Adrenal gland (tissue), 9 donors: ENCODE measurements at regions not wholly inside any gene's neighbourhood (a gene's known extent, or its start where the extent isn't known, plus 50 kb on each side); places are given as distances from the start of the nearest gene placed in this dataset.
"Not testable (repeated sequence)": the region's sequence is repeated elsewhere in the genome, so short reads cannot be mapped to it uniquely, and the experiment has no call there.

Experiments
- DNase-seq, 7 donors: peaks; one replicate each; pipeline ENCODE4 v3.0.0-alpha.2; 2019 to 2020
- H3K27ac ChIP-seq, 5 donors: fragments of 200-600 bp; sonication (generic) in 4 of 5; 1 replicate in 3 of 5; 2 replicates in 2 of 5; pipeline versions ENCODE4 v1.5.1 to v1.8.0; 2016 to 2020; ENCODE audit warnings: mild to moderate bottlenecking in 1 of 5
- H3K27me3 ChIP-seq: fragments of 200-600 bp; 2 replicates; pipeline ENCODE4 v1.8.0; 2021
- H3K36me3 ChIP-seq, 2 donors: fragments of 200-600 bp; replicated peaks in 1 of 2; 1 replicate in 1 of 2; 2 replicates in 1 of 2; pipeline versions ENCODE4 v1.5.1 to v1.8.0; 2018 to 2022
- H3K4me1 ChIP-seq, 2 donors: fragments of 200-600 bp; replicated peaks in 1 of 2; 1 replicate in 1 of 2; 2 replicates in 1 of 2; pipeline versions ENCODE4 v1.5.1 to v1.8.0; 2018 to 2021
- H3K4me3 ChIP-seq, 4 donors: fragments of 200-600 bp; sonication (generic) in 3 of 4; one replicate each; pipeline ENCODE4 v1.5.1; 2016 to 2018
- H3K9me3 ChIP-seq, 3 donors: fragments of 200-600 bp; sonication (generic) in 1 of 3; replicated peaks in 1 of 3; 1 replicate in 2 of 3; 2 replicates in 1 of 3; pipeline versions ENCODE4 v1.5.1 to v1.8.0; 2016 to 2021
- POLR2A ChIP-seq, 2 donors: fragments of 450-650 bp; IDR thresholded peaks; one replicate each; pipeline ENCODE4 v1.6.1; 2017; ENCODE audit warnings: antibody characterized with exemption in 2 of 2, mild to moderate bottlenecking in 2 of 2, moderate library complexity in 1 of 2
- WGBS, 4 donors: extraction: QIAGEN DNeasy Blood & Tissue Kit in 2 of 4; methylation state at CpG; one replicate each; pipeline versions ENCODE4 v1.1.5 to v1.1.7; 2013 to 2017; 5-methylcytosine and 5-hydroxymethylcytosine counted together
- intact Hi-C, 2 donors: fragments of 100-400 bp; cut with DNase I; formaldehyde crosslinking; loops; one replicate each; pipeline versions ENCODE4 v1.14.1 to v1.15.0; 2022 to 2023
- TF ChIP-seq, protein P1 (sequence below), 6 experiments: fragments of 450-650 bp in 4 of 6; fragments of 200-600 bp in 2 of 6; sonication (generic) in 1 of 6; IDR thresholded peaks; 1 replicate in 5 of 6; 2 replicates in 1 of 6; pipeline versions ENCODE4 v1.5.1 to v1.8.0; 2016 to 2021; ENCODE audit warnings: antibody characterized with exemption in 6 of 6, mild to moderate bottlenecking in 2 of 6, moderate library complexity in 1 of 6
- donor health status: healthy with polysubstance abuse.
- donor health status: Bipolar disorder and iron deficiency.
- donor health status: DM: yes; HTN: yes; CAD: no.
- donor health status: DM: no; HTN: no; CAD: no.
- donor health status: DM: no; HTN: no; CAD: no.

DNA sequence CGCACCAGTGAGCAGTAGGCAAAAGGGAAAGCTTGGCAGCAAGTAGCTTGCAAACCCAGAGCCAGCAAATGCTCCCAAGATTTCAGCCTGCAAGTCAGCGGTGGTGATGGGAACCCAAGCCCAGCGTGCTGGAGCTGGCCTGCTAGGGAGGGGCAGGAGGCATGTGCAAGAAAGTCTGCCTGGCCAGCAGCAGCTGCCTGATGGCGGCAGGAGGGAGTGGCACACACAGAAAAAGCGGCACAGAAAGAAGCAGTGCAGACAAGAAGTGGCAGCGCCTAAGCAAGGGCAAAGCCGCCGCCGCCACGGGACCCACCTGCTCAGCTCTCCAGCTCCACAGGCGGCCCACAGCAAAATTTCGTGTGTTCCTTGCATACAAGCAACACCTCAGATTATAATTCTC is 1206.5 kb upstream of the PABPC4L start:
- no peak for TF ChIP-seq POLR2A (IDR thresholded peaks at IDR 0.05)
- TF ChIP-seq, protein P1, sequence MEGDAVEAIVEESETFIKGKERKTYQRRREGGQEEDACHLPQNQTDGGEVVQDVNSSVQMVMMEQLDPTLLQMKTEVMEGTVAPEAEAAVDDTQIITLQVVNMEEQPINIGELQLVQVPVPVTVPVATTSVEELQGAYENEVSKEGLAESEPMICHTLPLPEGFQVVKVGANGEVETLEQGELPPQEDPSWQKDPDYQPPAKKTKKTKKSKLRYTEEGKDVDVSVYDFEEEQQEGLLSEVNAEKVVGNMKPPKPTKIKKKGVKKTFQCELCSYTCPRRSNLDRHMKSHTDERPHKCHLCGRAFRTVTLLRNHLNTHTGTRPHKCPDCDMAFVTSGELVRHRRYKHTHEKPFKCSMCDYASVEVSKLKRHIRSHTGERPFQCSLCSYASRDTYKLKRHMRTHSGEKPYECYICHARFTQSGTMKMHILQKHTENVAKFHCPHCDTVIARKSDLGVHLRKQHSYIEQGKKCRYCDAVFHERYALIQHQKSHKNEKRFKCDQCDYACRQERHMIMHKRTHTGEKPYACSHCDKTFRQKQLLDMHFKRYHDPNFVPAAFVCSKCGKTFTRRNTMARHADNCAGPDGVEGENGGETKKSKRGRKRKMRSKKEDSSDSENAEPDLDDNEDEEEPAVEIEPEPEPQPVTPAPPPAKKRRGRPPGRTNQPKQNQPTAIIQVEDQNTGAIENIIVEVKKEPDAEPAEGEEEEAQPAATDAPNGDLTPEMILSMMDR (IDR thresholded peaks at IDR 0.05): no peak
- H3K36me3 ChIP-seq: no peaks in the 10 kb centered on the region
- no peaks in the 10 kb centered on the region for H3K4me1 ChIP-seq
- no peaks in the 10 kb centered on the region for H3K9me3 ChIP-seq
- no peaks in the 10 kb centered on the region for H3K27me3 ChIP-seq
- H3K27ac ChIP-seq: no peak overlapping the region
- intact Hi-C loops: no loop called here
- no peak overlapping the region for H3K4me3 ChIP-seq
- no peak for DNase-seq
- WGBS, 4 donors: 80 to 86% (median 85%) methylated on average over 12 of the region's 12 CpGs

- H3K4me1 ChIP-seq, H3K4me3 ChIP-seq, H3K27ac ChIP-seq, H3K9me3 ChIP-seq, H3K36me3 ChIP-seq, intact Hi-C loops, DNase-seq, H3K27me3 ChIP-seq: not testable (repeated sequence)
- WGBS, 4 donors: 93 to 98% (median 95%) methylated on average over 9 to 22 of the region's 22 CpGs
Observed at GRCh38 chr4:135406597-135406996, 1205.0 kb upstream of the PABPC4L start.

DNA sequence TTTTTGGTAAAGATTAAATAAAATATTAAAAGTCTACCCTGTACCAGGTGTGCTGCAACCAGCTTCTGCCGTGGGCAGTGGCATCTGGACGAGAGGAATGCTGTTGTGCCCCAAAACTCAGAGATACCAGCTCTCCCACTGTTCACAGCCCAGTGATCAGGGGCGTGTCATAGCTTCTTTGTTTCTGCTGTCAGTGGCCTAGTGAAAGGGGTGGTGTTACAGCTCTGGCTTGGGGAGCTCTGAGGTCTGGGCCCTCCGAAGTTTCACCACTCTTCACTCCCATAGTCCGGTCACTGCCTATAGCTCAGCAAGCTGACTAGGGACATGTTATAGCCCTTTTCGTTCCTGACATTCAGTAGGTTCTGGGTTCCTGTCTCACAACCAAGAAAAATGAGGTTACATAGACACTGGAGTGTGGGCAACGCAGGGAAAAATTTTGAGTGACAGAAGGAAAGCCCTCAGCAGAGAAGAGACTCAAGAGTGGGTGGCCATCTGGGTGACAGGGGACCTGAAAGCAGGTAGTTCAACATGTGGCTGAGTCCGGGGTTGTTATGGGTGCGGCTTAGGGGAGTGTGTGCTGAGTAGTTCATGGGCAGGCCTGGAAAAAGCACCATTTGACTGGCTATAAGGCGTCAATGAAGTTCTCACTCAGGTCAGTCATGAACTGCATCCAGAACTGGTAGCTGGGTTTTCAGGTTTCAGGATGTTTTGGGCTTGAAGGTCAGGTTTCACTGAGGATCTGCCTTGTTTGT is 1184.4 kb upstream of the PABPC4L start:
- intact Hi-C loops: no loop called here
- no peak for DNase-seq
- Histone ChIP-seq H3K27me3 (no peaks in the 10 kb centered on the region), H3K4me1 (no peaks in the 10 kb centered on the region), H3K27ac (no peak overlapping the region), H3K4me3 (no peak overlapping the region), H3K9me3 (no peaks in the 10 kb centered on the region), H3K36me3 (no peaks in the 10 kb centered on the region)
- 80 to 87% (median 81%) methylated on average over 10 of the region's 10 CpGs for WGBS, 4 donors
- TF ChIP-seq POLR2A (IDR thresholded peaks at IDR 0.05): no peak
- TF ChIP-seq, protein P1 (IDR thresholded peaks at IDR 0.05): no peak

GRCh38 chr4:135383356-135384288 is 1182.0 kb upstream of the PABPC4L start:
- Histone ChIP-seq H3K4me1 (no peaks in the 10 kb centered on the region), H3K4me3 (no peak overlapping the region), H3K27ac (no peak overlapping the region), H3K27me3 (no peaks in the 10 kb centered on the region), H3K9me3 (no peaks in the 10 kb centered on the region), H3K36me3 (no peaks in the 10 kb centered on the region)
- DNase-seq: no peak
- intact Hi-C loops: no loop called here
- TF ChIP-seq, protein P1 (IDR thresholded peaks at IDR 0.05): no peak
- TF ChIP-seq POLR2A (IDR thresholded peaks at IDR 0.05): no peak
- WGBS, 4 donors: 46 to 66% (median 50%) methylated on average over 1 of the region's 1 CpG
